Neural cell (in vitro differentiated cells): ENCODE measurements at regions not wholly inside any gene's neighbourhood (a gene's known extent, or its start where the extent isn't known, plus 50 kb on each side); places are given as distances from the start of the nearest gene placed in this dataset.
"Not testable (repeated sequence)": the region's sequence is repeated elsewhere in the genome, so short reads cannot be mapped to it uniquely, and the experiment has no call there.

ENCODE experiments used
- EP300 ChIP-seq: fragments of 450-650 bp; conservative IDR thresholded peaks from 2 replicates; pipeline ENCODE4 v1.6.1; 2014; ENCODE audit warnings: antibody characterized with exemption, mild to moderate bottlenecking, moderate library complexity; ENCODE audit not compliant: poor library complexity, severe bottlenecking
- EZH2 ChIP-seq: fragments of 200-600, 300-800 bp; shearing (Covaris generic), sonication (generic); IDR thresholded peaks from 2 replicates; pipeline ENCODE4 v1.6.1; 2014; ENCODE audit warnings: antibody characterized with exemption, low read length, borderline replicate concordance, mild to moderate bottlenecking; ENCODE audit not compliant: insufficient read depth, poor library complexity, severe bottlenecking
- MXI1 ChIP-seq: fragments of 450-650 bp; conservative IDR thresholded peaks from 2 replicates; pipeline ENCODE4 v1.6.1; 2014; ENCODE audit warnings: antibody characterized with exemption, mild to moderate bottlenecking; ENCODE audit not compliant: poor library complexity, severe bottlenecking
- POLR2AphosphoS5 ChIP-seq: IDR thresholded peaks from 2 replicates; pipeline ENCODE4 v1.6.1; 2012
- RAD21 ChIP-seq: fragments of 450-650 bp; conservative IDR thresholded peaks from 2 replicates; pipeline ENCODE4 v1.6.1; 2014; ENCODE audit warnings: antibody characterized with exemption, mild to moderate bottlenecking, moderate library complexity
- SMC3 ChIP-seq: fragments of 450-650 bp; conservative IDR thresholded peaks from 2 replicates; pipeline ENCODE4 v1.6.1; 2014; ENCODE audit warnings: antibody characterized with exemption, mild to moderate bottlenecking, moderate library complexity; ENCODE audit not compliant: poor library complexity
- TAF1 ChIP-seq: IDR thresholded peaks from 2 replicates; pipeline ENCODE4 v1.6.1; 2012; ENCODE audit warnings: low read depth
- TF ChIP-seq, protein P1 (sequence below): fragments of 450-650 bp; IDR thresholded peaks from 2 replicates; pipeline ENCODE4 v1.5.1; 2014; ENCODE audit warnings: antibody characterized with exemption, mild to moderate bottlenecking, moderate library complexity; ENCODE audit not compliant: poor library complexity, severe bottlenecking
- TF ChIP-seq, protein P2 (sequence below): IDR thresholded peaks from 2 replicates; pipeline ENCODE4 v1.6.1; 2012; ENCODE audit warnings: borderline replicate concordance

DNA sequence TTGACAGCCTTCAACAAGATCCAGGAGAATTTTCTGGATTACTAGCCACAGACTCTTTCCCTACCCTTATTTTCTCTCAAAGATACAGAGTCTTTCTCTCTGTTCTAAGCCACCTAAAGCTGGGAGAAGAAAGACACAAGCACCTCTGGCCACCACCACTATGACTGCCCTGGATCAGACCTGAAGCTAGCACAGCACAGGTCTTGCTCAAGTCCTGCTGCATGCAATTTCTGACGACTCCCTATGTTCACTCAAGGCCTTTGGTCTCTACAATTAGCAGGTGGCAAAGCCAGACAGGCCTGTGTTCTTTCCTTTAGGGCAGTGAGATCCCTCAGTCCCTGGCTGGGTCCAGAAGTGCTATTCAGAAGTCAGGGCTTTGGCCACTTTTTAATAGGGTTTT, 1614.5 kb downstream of the SPATA31A7 start:
- TF ChIP-seq RAD21, EZH2, SMC3, EP300, POLR2AphosphoS5, TAF1, MXI1: not testable (repeated sequence)
- TF ChIP-seq, protein P1, sequence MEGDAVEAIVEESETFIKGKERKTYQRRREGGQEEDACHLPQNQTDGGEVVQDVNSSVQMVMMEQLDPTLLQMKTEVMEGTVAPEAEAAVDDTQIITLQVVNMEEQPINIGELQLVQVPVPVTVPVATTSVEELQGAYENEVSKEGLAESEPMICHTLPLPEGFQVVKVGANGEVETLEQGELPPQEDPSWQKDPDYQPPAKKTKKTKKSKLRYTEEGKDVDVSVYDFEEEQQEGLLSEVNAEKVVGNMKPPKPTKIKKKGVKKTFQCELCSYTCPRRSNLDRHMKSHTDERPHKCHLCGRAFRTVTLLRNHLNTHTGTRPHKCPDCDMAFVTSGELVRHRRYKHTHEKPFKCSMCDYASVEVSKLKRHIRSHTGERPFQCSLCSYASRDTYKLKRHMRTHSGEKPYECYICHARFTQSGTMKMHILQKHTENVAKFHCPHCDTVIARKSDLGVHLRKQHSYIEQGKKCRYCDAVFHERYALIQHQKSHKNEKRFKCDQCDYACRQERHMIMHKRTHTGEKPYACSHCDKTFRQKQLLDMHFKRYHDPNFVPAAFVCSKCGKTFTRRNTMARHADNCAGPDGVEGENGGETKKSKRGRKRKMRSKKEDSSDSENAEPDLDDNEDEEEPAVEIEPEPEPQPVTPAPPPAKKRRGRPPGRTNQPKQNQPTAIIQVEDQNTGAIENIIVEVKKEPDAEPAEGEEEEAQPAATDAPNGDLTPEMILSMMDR: not testable (repeated sequence)
- TF ChIP-seq, protein P2, sequence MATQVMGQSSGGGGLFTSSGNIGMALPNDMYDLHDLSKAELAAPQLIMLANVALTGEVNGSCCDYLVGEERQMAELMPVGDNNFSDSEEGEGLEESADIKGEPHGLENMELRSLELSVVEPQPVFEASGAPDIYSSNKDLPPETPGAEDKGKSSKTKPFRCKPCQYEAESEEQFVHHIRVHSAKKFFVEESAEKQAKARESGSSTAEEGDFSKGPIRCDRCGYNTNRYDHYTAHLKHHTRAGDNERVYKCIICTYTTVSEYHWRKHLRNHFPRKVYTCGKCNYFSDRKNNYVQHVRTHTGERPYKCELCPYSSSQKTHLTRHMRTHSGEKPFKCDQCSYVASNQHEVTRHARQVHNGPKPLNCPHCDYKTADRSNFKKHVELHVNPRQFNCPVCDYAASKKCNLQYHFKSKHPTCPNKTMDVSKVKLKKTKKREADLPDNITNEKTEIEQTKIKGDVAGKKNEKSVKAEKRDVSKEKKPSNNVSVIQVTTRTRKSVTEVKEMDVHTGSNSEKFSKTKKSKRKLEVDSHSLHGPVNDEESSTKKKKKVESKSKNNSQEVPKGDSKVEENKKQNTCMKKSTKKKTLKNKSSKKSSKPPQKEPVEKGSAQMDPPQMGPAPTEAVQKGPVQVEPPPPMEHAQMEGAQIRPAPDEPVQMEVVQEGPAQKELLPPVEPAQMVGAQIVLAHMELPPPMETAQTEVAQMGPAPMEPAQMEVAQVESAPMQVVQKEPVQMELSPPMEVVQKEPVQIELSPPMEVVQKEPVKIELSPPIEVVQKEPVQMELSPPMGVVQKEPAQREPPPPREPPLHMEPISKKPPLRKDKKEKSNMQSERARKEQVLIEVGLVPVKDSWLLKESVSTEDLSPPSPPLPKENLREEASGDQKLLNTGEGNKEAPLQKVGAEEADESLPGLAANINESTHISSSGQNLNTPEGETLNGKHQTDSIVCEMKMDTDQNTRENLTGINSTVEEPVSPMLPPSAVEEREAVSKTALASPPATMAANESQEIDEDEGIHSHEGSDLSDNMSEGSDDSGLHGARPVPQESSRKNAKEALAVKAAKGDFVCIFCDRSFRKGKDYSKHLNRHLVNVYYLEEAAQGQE: not testable (repeated sequence)
